Tibial artery (tissue), 4 donors: ENCODE measurements at regions not wholly inside any gene's neighbourhood (a gene's known extent, or its start where the extent isn't known, plus 50 kb on each side); places are given as distances from the start of the nearest gene placed in this dataset.

Source experiments
- DNase-seq, 2 donors: peaks; one replicate each; pipeline ENCODE4 v3.0.0-alpha.2; 2019
- H3K27ac ChIP-seq, 2 donors: fragments of 200-600 bp; sonication (generic) in 1 of 2; 1 replicate in 1 of 2; 2 replicates in 1 of 2; pipeline ENCODE4 v1.5.1; 2018 to 2019; ENCODE audit warnings: mild to moderate bottlenecking in 1 of 2
- H3K27me3 ChIP-seq, 2 donors: fragments of 200-600 bp; sonication (generic) in 1 of 2; one replicate each; pipeline versions ENCODE4 v1.5.1 to v1.6.0; 2016 to 2019
- H3K36me3 ChIP-seq, 3 donors: fragments of 200-600 bp; sonication (generic) in 2 of 3; one replicate each; pipeline ENCODE4 v1.5.1; 2016 to 2019; ENCODE audit warnings: mild to moderate bottlenecking in 2 of 3
- H3K4me1 ChIP-seq, 4 donors: fragments of 200-600 bp; sonication (generic) in 2 of 4; 1 replicate in 3 of 4; 2 replicates in 1 of 4; pipeline ENCODE4 v1.5.1; 2016 to 2019
- H3K4me3 ChIP-seq, 2 donors: fragments of 200-600 bp; sonication (generic) in 1 of 2; 1 replicate in 1 of 2; 2 replicates in 1 of 2; pipeline ENCODE4 v1.5.1; 2018 to 2019; ENCODE audit warnings: mild to moderate bottlenecking in 2 of 2
- H3K9me3 ChIP-seq, 3 donors: fragments of 200-600 bp; sonication (generic) in 1 of 3; one replicate each; pipeline ENCODE4 v1.5.1; 2016 to 2019
- intact Hi-C: fragments of 100-400 bp; cut with DNase I; formaldehyde crosslinking; loops from one replicate; pipeline ENCODE4 v1.15.0; 2023; ENCODE audit warnings: low total_unique reads
- TF ChIP-seq, protein P1 (sequence below), 2 experiments: fragments of 200-600 bp in 1 of 2; fragments of 450-650 bp in 1 of 2; IDR thresholded peaks; one replicate each; pipeline ENCODE4 v1.5.1; 2017 to 2019; ENCODE audit warnings: antibody characterized with exemption in 2 of 2, mild to moderate bottlenecking in 1 of 2, moderate library complexity in 1 of 2

DNA sequence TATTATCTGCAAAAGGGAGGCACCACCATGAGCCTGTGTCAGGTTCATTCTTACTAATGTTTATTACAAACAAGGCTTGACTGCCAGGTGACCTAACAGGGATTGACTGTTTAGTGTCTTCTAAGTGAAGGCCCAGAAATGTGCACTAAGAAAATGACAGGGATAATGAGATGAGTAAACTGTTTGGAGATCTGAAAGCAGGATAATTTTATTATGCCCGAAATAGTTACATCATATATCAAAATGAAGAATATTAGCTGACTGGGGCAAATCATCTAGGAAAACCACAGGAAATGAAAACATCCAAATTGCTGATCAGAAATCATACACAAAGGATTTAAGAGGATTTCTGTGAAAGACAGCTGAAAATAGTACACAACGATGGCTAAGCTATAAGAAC lies 516.7 kb downstream of the HDGFL1 start:
- intact Hi-C loops, result no loop called here

GRCh38 chr6:23087471-23087870 lies 518.1 kb downstream of the HDGFL1 start:
- no peaks in the 10 kb centered on the region for H3K36me3 ChIP-seq
- TF ChIP-seq, protein P1, sequence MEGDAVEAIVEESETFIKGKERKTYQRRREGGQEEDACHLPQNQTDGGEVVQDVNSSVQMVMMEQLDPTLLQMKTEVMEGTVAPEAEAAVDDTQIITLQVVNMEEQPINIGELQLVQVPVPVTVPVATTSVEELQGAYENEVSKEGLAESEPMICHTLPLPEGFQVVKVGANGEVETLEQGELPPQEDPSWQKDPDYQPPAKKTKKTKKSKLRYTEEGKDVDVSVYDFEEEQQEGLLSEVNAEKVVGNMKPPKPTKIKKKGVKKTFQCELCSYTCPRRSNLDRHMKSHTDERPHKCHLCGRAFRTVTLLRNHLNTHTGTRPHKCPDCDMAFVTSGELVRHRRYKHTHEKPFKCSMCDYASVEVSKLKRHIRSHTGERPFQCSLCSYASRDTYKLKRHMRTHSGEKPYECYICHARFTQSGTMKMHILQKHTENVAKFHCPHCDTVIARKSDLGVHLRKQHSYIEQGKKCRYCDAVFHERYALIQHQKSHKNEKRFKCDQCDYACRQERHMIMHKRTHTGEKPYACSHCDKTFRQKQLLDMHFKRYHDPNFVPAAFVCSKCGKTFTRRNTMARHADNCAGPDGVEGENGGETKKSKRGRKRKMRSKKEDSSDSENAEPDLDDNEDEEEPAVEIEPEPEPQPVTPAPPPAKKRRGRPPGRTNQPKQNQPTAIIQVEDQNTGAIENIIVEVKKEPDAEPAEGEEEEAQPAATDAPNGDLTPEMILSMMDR (IDR thresholded peaks at IDR 0.05), result no peak
- H3K27ac ChIP-seq, result no peak overlapping the region
- H3K9me3 ChIP-seq, result no peaks in the 10 kb centered on the region
- intact Hi-C loops, result no loop called here
- H3K4me3 ChIP-seq, result no peak overlapping the region
- no peaks in the 10 kb centered on the region for H3K27me3 ChIP-seq
- DNase-seq, result no peak
- H3K4me1 ChIP-seq, result no peaks in the 10 kb centered on the region

More for the DNA sequence above, 516.7 kb downstream of the HDGFL1 start:
- Histone ChIP-seq H3K36me3 (no peaks in the 10 kb centered on the region), H3K4me1 (no peaks in the 10 kb centered on the region), H3K27me3 (no peaks in the 10 kb centered on the region), H3K4me3 (no peak overlapping the region), H3K27ac (no peak overlapping the region), H3K9me3 (no peaks in the 10 kb centered on the region)
- TF ChIP-seq, protein P1 (IDR thresholded peaks at IDR 0.05), result no peak
- no peak for DNase-seq

DNA sequence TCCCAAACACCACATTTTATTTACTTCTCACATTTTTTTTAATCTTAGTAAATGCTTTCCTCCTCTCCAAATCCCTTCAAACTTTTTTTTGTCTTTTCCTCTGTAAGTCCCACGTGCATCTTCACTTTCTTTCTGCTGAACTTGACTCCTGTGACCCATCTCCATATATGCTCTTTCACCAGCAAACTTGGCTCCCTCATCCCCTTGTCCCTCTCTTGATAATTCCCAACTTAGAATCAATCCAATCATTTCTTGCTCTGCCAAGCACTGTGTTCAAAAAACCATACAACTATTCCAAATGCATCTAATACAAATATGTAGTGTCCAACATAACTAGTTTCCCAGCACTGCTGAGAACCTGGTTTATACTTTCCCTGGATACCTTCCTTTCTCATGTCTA lies 519.4 kb downstream of the HDGFL1 start:
- Histone ChIP-seq H3K27me3 (no peaks in the 10 kb centered on the region), H3K36me3 (no peaks in the 10 kb centered on the region), H3K27ac (no peak overlapping the region), H3K4me1 (no peaks in the 10 kb centered on the region), H3K9me3 (no peaks in the 10 kb centered on the region), H3K4me3 (no peak overlapping the region)
- TF ChIP-seq, protein P1 (IDR thresholded peaks at IDR 0.05), result no peak
- intact Hi-C loops, result no loop called here
- DNase-seq, result no peak

GRCh38 chr6:23089981-23090380 lies 520.6 kb downstream of the HDGFL1 start:
- H3K27ac ChIP-seq, result no peak overlapping the region
- intact Hi-C loops, result no loop called here
- no peak for DNase-seq

DNA sequence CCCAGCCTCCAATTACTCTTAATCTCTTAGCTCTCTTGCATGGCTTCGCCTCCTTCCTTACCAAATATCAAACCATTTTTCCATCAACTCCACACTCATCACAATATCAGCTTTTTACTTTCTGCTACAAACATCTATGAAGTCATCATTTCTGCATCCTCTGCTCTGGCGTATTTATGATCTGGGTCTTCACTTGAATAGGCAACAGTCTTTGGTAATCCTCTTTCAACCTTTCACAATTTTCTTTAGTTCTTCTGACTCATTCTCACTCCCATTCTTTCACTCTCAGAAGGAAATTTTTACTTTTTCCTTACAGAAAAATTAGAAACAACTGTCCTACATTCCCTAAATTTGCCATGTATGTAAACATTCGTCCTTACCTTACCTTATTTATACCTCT lies 522.4 kb downstream of the HDGFL1 start:
- H3K4me1 ChIP-seq, result no peaks in the 10 kb centered on the region
- intact Hi-C loops, result no loop called here
- TF ChIP-seq, protein P1 (IDR thresholded peaks at IDR 0.05), result no peak
- no peak for DNase-seq
- no peaks in the 10 kb centered on the region for H3K27me3 ChIP-seq
- no peak overlapping the region for H3K27ac ChIP-seq
- peaks cover 0 to 13% (median 3%) of the 10 kb centered on the region in 3 donors for H3K9me3 ChIP-seq
- H3K36me3 ChIP-seq, result no peaks in the 10 kb centered on the region
- no peak overlapping the region for H3K4me3 ChIP-seq

More at GRCh38 chr6:23089981-23090380, 520.6 kb downstream of the HDGFL1 start:
- H3K9me3 ChIP-seq, result peaks cover 0 to 7% (median 0%) of the 10 kb centered on the region in 3 donors
- H3K36me3 ChIP-seq, result no peaks in the 10 kb centered on the region
- TF ChIP-seq, protein P1 (IDR thresholded peaks at IDR 0.05), result no peak
- no peaks in the 10 kb centered on the region for H3K4me1 ChIP-seq
- no peak overlapping the region for H3K4me3 ChIP-seq
- no peaks in the 10 kb centered on the region for H3K27me3 ChIP-seq

DNA sequence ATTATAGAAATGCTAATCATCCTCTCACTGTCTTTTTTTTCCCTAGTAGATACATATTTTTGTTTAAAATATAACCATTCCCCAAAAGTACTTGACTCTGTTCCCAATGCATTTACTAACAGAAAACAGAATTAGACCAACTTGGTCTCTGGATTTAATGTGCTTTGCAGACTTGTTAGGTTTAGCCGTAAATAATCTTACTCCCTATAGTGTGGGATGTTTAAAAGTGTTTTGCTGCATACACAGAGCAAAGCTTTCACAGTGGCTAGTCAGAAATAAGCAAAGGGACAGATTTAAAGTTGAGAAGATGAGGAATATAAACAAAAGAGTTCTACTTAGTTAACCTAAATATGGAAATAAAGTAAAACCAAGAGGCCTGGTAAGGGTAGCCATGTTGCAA lies 527.5 kb downstream of the HDGFL1 start:
- peaks cover 0 to 13% (median 4%) of the 10 kb centered on the region in 3 donors for H3K9me3 ChIP-seq
- no peak overlapping the region for H3K4me3 ChIP-seq
- DNase-seq, result no peak
- TF ChIP-seq, protein P1 (IDR thresholded peaks at IDR 0.05), result no peak
- intact Hi-C loops, result no loop called here
- H3K27ac ChIP-seq, result no peak overlapping the region
- H3K27me3 ChIP-seq, result no peaks in the 10 kb centered on the region
- no peaks in the 10 kb centered on the region for H3K4me1 ChIP-seq
- no peaks in the 10 kb centered on the region for H3K36me3 ChIP-seq
